Sigmoid colon (tissue), 3 donors: ENCODE measurements at regions not wholly inside any gene's neighbourhood (a gene's known extent, or its start where the extent isn't known, plus 50 kb on each side); places are given as distances from the start of the nearest gene placed in this dataset.
"Not testable (repeated sequence)": the region's sequence is repeated elsewhere in the genome, so short reads cannot be mapped to it uniquely, and the experiment has no call there.

ENCODE experiments used
- POLR2A ChIP-seq, 2 donors: fragments of 450-650 bp; IDR thresholded peaks; one replicate each; pipeline ENCODE4 v1.6.1; 2016; ENCODE audit warnings: antibody characterized with exemption in 2 of 2, mild to moderate bottlenecking in 2 of 2, moderate library complexity in 2 of 2
- TF ChIP-seq, protein P1 (sequence below), 4 experiments: fragments of 450-650 bp in 3 of 4; fragments of 200-600 bp in 1 of 4; IDR thresholded peaks; one replicate each; pipeline ENCODE4 v1.5.1; 2016 to 2019; ENCODE audit warnings: antibody characterized with exemption in 4 of 4, mild to moderate bottlenecking in 3 of 4, moderate library complexity in 2 of 4

DNA sequence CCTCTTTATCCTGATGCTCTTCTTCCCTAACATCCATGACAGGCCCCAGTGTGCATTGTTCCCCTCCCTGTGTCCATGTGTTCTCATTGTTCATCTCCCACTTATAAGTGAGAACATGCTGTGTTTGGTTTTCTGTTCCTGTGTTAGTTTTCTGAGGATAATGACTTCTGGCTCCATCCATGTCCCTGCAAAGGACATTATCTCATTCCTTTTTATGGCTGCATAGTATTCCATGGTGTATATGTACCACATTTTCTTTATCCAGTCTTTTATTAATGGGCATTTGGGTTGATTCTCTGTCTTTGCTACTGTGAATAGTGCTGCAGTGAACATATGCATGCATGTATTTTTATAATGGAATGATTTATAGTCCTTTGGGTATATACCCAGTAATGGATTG lies 78.7 kb upstream of the EXOC2 start:
- TF ChIP-seq, protein P1, sequence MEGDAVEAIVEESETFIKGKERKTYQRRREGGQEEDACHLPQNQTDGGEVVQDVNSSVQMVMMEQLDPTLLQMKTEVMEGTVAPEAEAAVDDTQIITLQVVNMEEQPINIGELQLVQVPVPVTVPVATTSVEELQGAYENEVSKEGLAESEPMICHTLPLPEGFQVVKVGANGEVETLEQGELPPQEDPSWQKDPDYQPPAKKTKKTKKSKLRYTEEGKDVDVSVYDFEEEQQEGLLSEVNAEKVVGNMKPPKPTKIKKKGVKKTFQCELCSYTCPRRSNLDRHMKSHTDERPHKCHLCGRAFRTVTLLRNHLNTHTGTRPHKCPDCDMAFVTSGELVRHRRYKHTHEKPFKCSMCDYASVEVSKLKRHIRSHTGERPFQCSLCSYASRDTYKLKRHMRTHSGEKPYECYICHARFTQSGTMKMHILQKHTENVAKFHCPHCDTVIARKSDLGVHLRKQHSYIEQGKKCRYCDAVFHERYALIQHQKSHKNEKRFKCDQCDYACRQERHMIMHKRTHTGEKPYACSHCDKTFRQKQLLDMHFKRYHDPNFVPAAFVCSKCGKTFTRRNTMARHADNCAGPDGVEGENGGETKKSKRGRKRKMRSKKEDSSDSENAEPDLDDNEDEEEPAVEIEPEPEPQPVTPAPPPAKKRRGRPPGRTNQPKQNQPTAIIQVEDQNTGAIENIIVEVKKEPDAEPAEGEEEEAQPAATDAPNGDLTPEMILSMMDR (IDR thresholded peaks at IDR 0.05), result not testable (repeated sequence)
- TF ChIP-seq POLR2A (IDR thresholded peaks at IDR 0.05), result not testable (repeated sequence)
